ENCODE measurements at regions not wholly inside any gene's neighbourhood (a gene's known extent, or its start where the extent isn't known, plus 50 kb on each side); places are given as distances from the start of the nearest gene placed in this dataset.

DNA sequence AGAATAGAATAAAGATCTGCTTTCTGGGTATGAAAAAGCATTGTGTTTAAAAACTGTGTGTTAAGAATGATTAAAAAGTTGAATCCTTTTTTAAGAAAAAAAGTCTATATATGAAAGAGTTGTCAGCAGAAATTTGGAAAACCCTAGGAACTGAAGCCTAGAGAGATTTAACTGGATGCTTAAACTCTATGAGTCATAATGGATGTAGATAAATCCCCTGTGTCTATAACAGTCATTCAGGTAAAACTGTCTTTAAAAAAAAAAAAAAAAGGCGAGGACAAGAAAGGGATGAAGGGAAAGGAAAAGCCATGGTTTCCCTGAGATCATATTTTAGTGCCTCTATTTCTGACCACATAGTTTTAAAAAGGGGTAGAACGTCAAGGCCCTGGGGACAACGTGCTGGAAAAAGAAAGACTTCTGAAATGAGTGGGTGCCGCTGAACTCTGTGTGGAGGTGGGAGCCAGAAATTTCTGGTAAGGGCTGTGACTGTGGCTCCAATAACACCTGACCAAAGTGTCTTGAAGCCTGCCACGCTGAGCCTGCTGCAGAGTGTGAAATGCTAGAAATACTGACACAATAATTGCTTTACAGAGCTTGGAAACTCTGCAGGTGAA is 302.6 kb upstream of the ARID1B start:
- no peaks in the 10 kb centered on the region for H3K4me1 ChIP-seq
- H3K36me3 ChIP-seq: no peaks in the 10 kb centered on the region
- no peaks in the 10 kb centered on the region for H3K27me3 ChIP-seq
- intact Hi-C loops (cut with DNase I): no loop called here
- TF ChIP-seq, protein P1, sequence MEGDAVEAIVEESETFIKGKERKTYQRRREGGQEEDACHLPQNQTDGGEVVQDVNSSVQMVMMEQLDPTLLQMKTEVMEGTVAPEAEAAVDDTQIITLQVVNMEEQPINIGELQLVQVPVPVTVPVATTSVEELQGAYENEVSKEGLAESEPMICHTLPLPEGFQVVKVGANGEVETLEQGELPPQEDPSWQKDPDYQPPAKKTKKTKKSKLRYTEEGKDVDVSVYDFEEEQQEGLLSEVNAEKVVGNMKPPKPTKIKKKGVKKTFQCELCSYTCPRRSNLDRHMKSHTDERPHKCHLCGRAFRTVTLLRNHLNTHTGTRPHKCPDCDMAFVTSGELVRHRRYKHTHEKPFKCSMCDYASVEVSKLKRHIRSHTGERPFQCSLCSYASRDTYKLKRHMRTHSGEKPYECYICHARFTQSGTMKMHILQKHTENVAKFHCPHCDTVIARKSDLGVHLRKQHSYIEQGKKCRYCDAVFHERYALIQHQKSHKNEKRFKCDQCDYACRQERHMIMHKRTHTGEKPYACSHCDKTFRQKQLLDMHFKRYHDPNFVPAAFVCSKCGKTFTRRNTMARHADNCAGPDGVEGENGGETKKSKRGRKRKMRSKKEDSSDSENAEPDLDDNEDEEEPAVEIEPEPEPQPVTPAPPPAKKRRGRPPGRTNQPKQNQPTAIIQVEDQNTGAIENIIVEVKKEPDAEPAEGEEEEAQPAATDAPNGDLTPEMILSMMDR (IDR thresholded peaks at IDR 0.05): no peak
- DNase-seq (ENCODE audit: low spot score in 2 of 2): no peak
- no peak overlapping the region for H3K4me3 ChIP-seq
- no peaks in the 10 kb centered on the region for H3K9me3 ChIP-seq
- H3K27ac ChIP-seq: no peak overlapping the region

DNA sequence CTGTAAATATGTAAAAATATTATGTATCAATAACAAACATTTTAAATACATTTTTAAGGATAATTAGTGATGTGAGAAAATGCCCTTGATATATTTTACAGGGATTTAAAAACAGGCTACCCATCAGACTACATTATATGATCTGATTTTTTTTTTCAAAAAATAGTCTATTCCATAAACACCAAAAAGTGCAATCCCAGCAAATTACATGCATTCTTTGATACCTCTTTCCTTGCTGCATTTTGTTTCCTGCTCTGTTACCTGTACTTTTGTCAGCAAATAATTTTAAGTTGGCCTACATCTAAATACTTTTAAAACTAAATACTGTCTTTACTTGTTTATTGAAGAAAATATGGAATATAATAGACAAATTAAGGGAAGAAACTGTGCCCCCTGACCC is 306.2 kb upstream of the ARID1B start:
- Histone ChIP-seq H3K36me3 (no peaks in the 10 kb centered on the region), H3K9me3 (no peaks in the 10 kb centered on the region), H3K4me1 (no peaks in the 10 kb centered on the region), H3K4me3 (no peak overlapping the region), H3K27ac (no peak overlapping the region), H3K27me3 (no peaks in the 10 kb centered on the region)
- intact Hi-C loops (cut with DNase I): no loop called here
- TF ChIP-seq, protein P1 (IDR thresholded peaks at IDR 0.05): no peak
- DNase-seq (ENCODE audit: low spot score in 2 of 2): no peak

DNA sequence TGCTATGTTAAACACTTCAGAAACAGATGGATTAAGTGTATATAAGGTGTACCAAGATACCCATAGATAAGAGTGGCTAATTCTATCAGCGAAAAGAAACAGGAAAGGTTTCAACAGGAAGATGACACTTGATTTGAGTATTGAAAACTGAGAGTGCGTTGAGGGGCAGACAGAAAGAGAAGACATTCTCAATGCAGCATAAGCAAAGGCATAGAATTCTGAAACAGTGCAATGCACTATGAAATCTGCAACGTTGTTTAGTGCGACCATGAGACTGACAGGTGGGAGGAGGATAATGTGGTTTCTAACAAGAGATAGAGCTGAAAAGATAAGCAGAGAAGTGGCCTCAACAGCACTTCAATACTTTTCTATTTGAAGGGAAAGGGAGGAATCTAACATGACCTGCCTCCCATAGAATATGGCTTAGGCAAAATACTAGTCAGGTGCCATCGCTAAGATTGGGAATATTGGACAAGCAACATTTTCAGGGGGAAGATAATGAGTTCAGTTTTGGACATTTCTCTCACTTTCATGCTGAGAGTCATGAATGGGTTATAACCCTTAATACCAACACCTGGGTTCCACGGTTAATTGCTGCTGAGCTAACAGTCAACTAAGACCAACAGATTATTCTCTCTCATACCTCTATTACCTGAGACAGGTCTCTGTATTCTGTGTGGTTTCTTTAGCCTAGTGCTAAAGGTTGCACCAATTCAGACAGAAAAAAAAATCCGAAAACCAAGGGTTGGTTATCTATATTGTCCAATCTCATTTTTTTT is 312.9 kb upstream of the ARID1B start:
- TF ChIP-seq, protein P1 (IDR thresholded peaks at IDR 0.05): no peak
- no peaks in the 10 kb centered on the region for H3K9me3 ChIP-seq
- no peak for DNase-seq (ENCODE audit: low spot score in 2 of 2)
- H3K27me3 ChIP-seq: no peaks in the 10 kb centered on the region
- no peaks in the 10 kb centered on the region for H3K4me1 ChIP-seq
- no peak overlapping the region for H3K27ac ChIP-seq
- H3K36me3 ChIP-seq: no peaks in the 10 kb centered on the region
- intact Hi-C loops (cut with DNase I): no loop called here
- no peak overlapping the region for H3K4me3 ChIP-seq

DNA sequence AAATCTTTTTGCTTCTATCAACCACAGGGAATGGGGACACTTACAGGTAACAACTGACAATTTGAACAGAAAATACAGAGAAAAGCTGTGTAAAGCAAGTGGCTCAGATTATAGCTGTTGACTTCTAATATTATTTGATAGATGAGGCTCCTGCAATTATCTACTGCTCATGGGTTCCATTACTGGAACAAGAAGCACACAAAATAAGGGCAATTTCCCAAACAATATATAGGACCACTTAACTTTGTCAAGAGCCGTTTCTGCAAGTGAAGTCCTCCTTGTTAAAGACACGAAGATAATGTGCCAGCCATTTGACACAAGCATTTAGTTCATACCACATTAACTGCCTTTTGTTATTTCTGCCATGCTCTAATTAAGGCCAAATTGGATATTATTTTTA is 315.5 kb upstream of the ARID1B start:
- H3K27ac ChIP-seq: no peak overlapping the region
- DNase-seq (ENCODE audit: low spot score in 2 of 2): no peak
- no peaks in the 10 kb centered on the region for H3K27me3 ChIP-seq
- H3K36me3 ChIP-seq: no peaks in the 10 kb centered on the region
- TF ChIP-seq, protein P1 (IDR thresholded peaks at IDR 0.05): no peak
- no peak overlapping the region for H3K4me3 ChIP-seq
- intact Hi-C loops (cut with DNase I): no loop called here
- H3K4me1 ChIP-seq: no peaks in the 10 kb centered on the region
- H3K9me3 ChIP-seq: no peaks in the 10 kb centered on the region

DNA sequence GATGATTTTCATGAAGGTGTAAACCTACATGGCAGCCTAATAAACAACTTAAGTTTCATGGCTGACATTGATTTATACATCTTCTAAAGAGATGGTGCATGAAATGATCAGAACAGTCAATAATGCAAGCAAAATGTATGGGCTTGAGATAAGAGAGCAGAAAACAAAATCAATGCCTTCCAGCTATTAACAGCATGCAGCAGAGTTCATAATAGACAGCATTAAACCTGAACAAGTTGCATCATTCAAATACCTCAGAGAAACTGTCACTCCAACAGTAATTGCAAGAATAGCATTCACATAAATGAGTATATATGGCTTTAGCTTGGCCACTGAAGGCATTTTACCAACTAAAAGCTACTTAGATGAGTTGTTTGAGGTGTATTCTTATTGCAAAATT is 319.6 kb upstream of the ARID1B start:
- no peaks in the 10 kb centered on the region for H3K9me3 ChIP-seq
- H3K4me1 ChIP-seq: no peaks in the 10 kb centered on the region
- no peak overlapping the region for H3K27ac ChIP-seq
- intact Hi-C loops (cut with DNase I): loop anchor here (5.0 kb wide), 1 partner anchor 55 kb away; no protein-coding TSS in a partner anchor
- no peaks in the 10 kb centered on the region for H3K27me3 ChIP-seq
- no peak overlapping the region for H3K4me3 ChIP-seq
- no peaks in the 10 kb centered on the region for H3K36me3 ChIP-seq
- TF ChIP-seq, protein P1 (IDR thresholded peaks at IDR 0.05): no peak
- DNase-seq (ENCODE audit: low spot score in 2 of 2): no peak

Measured in ascending aorta (tissue), 2 donors.